Natural killer cell (primary cell): ENCODE measurements at regions not wholly inside any gene's neighbourhood (a gene's known extent, or its start where the extent isn't known, plus 50 kb on each side); places are given as distances from the start of the nearest gene placed in this dataset.

Source experiments
- ATAC-seq, 3 donors: fragments of 150-1000 bp in 2 of 3; fragments of 200-7000 bp in 1 of 3; cut with Tn5 transposase; 1 replicate in 1 of 3; 2 replicates in 2 of 3; pipeline ENCODE4 v1.10.0; 2021; ENCODE audit warnings: mild to moderate bottlenecking in 2 of 3, moderate library complexity in 2 of 3
- DNase-seq, 2 donors: peaks; one replicate each; pipeline versions ENCODE4 v3.0.0 to v3.0.0-alpha.2; 2013 to 2021; ENCODE audit warnings: mixed read lengths in 1 of 2
- H3K27ac ChIP-seq: one replicate; pipeline ENCODE4 v1.5.1; 2013; ENCODE audit warnings: mild to moderate bottlenecking, low read length
- H3K27me3 ChIP-seq: one replicate; pipeline ENCODE4 v1.6.1; 2013; ENCODE audit warnings: low read length; ENCODE audit not compliant: control insufficient read depth, insufficient read depth
- H3K36me3 ChIP-seq: one replicate; pipeline ENCODE4 v1.6.1; 2013; ENCODE audit warnings: low read length; ENCODE audit not compliant: control insufficient read depth, insufficient read depth
- H3K4me1 ChIP-seq: one replicate; pipeline ENCODE4 v1.6.1; 2013; ENCODE audit warnings: low read length; ENCODE audit not compliant: control insufficient read depth, insufficient read depth
- H3K4me3 ChIP-seq: one replicate; pipeline ENCODE4 v1.5.1; 2013; ENCODE audit warnings: low read length
- H3K9me3 ChIP-seq: one replicate; pipeline ENCODE4 v1.6.1; 2013; ENCODE audit warnings: low read length; ENCODE audit not compliant: control insufficient read depth, insufficient read depth
- H3K27ac Mint-ChIP-seq, 2 donors: one replicate each; pipeline ENCODE4 v1.8.0; 2022; ENCODE audit warnings: mild to moderate bottlenecking in 2 of 2, mixed read lengths in 2 of 2, moderate library complexity in 1 of 2
- H3K27me3 Mint-ChIP-seq, 2 donors: one replicate each; pipeline ENCODE4 v1.8.0; 2022; ENCODE audit warnings: low read depth in 2 of 2, mixed read lengths in 2 of 2
- H3K36me3 Mint-ChIP-seq: one replicate; pipeline ENCODE4 v1.8.0; 2022; ENCODE audit warnings: mixed read lengths
- H3K4me1 Mint-ChIP-seq, 2 donors: one replicate each; pipeline ENCODE4 v1.8.0; 2022; ENCODE audit warnings: mixed read lengths in 2 of 2
- H3K4me3 Mint-ChIP-seq: one replicate; pipeline ENCODE4 v1.8.0; 2022; ENCODE audit warnings: mild to moderate bottlenecking, moderate library complexity, mixed read lengths
- H3K9me3 Mint-ChIP-seq, 2 donors: one replicate each; pipeline ENCODE4 v1.8.0; 2022; ENCODE audit warnings: mixed read lengths in 2 of 2
- CTCF ChIP-seq: fragments of 200-600 bp; IDR thresholded peaks from one replicate; pipeline ENCODE4 v1.8.0; 2022; ENCODE audit warnings: antibody characterized with exemption
- WGBS: methylation state at CpG from one replicate; pipeline ENCODE4 v1.1.7; 2013; ENCODE audit warnings: missing lambda C conversion rate; ENCODE audit not compliant: insufficient coverage; 5-methylcytosine and 5-hydroxymethylcytosine counted together
- intact Hi-C: fragments of 100-400 bp; cut with micrococcal nuclease; formaldehyde crosslinking; loops from one replicate; pipeline ENCODE4 v1.14.2; 2022

DNA sequence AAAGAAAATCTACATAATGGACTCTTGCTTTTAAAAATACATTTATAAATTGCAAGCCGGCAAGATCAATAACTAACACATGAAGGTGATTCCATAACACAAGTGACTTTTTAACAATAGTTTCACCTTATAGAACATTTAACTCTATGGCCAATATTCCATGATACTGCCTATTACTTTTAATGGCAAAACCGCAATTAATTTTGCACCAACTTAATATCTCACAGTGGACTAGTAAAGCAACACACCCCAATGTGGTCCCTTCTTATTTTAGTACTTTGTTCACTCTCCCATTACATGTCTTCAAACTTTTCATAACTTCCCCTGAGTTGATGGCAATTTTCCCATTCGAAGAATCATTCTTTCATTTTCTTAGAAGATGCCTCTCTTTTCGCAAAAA is 351.6 kb upstream of the F9 start:
- DNase-seq = no peak
- intact Hi-C loops = no loop called here
- Histone ChIP-seq H3K4me3 (no peak overlapping the region), H3K9me3 (no peaks in the 10 kb centered on the region), H3K27ac (no peak overlapping the region), H3K36me3 (no peaks in the 10 kb centered on the region), H3K4me1 (no peaks in the 10 kb centered on the region), H3K27me3 (no peaks in the 10 kb centered on the region)
- no peaks in the 10 kb centered on the region for H3K4me1 Mint-ChIP-seq
- no peak for ATAC-seq
- H3K4me3 Mint-ChIP-seq = no peak overlapping the region
- peaks cover 2 to 17% of the 10 kb centered on the region in 2 donors for H3K27me3 Mint-ChIP-seq
- peaks cover 0 to 2% of the 10 kb centered on the region in 2 donors for H3K9me3 Mint-ChIP-seq
- 76% methylated on average over 3 of the region's 4 CpGs for WGBS
- H3K36me3 Mint-ChIP-seq = no peaks in the 10 kb centered on the region
- TF ChIP-seq CTCF = no peak
- no peak overlapping the region for H3K27ac Mint-ChIP-seq

DNA sequence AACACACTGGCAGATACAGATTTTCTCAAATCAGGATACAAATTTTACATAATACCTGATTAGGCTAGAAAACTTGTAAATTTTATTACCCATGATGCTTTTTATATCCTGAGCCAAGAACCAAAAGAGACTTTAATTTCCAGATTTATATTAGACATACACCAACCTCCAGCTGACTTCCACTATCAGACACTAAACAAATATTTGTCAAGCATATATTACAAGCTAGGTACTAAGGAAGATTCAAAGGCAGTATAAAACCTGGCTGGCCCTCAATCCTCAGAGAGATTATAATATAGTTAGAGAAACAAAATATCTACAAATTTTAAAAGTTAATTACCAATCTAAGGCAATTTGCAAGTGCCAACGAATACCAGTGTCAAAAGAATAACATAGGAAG is 357.8 kb upstream of the F9 start:
- H3K4me1 ChIP-seq = no peaks in the 10 kb centered on the region
- H3K27me3 ChIP-seq = no peaks in the 10 kb centered on the region
- ATAC-seq (no peak), DNase-seq (no peak)
- H3K27ac ChIP-seq = no peak overlapping the region
- 60% methylated on average over 1 of the region's 1 CpG for WGBS
- H3K4me3 Mint-ChIP-seq = no peak overlapping the region
- no peak overlapping the region for H3K27ac Mint-ChIP-seq
- H3K9me3 Mint-ChIP-seq = peaks cover 0 to 2% of the 10 kb centered on the region in 2 donors
- H3K27me3 Mint-ChIP-seq = peaks cover 0 to 15% of the 10 kb centered on the region in 2 donors
- no peak for TF ChIP-seq CTCF
- intact Hi-C loops = no loop called here
- no peaks in the 10 kb centered on the region for H3K36me3 Mint-ChIP-seq
- H3K4me3 ChIP-seq = no peak overlapping the region
- no peaks in the 10 kb centered on the region for H3K4me1 Mint-ChIP-seq
- H3K36me3 ChIP-seq = no peaks in the 10 kb centered on the region
- H3K9me3 ChIP-seq = no peaks in the 10 kb centered on the region

GRCh38 chrX:139170526-139171173 is 359.9 kb upstream of the F9 start:
- Mint-ChIP-seq H3K27me3 (peaks cover 0 to 15% of the 10 kb centered on the region in 2 donors), H3K27ac (no peak overlapping the region), H3K4me1 (no peaks in the 10 kb centered on the region), H3K36me3 (no peaks in the 10 kb centered on the region), H3K4me3 (no peak overlapping the region), H3K9me3 (no peaks in the 10 kb centered on the region)
- intact Hi-C loops = no loop called here
- 70% methylated on average over 5 of the region's 5 CpGs for WGBS
- no peaks in the 10 kb centered on the region for H3K36me3 ChIP-seq
- no peak overlapping the region for H3K27ac ChIP-seq
- H3K4me3 ChIP-seq = no peak overlapping the region
- DNase-seq = no peak
- H3K27me3 ChIP-seq = no peaks in the 10 kb centered on the region
- no peaks in the 10 kb centered on the region for H3K9me3 ChIP-seq
- TF ChIP-seq CTCF = no peak
- no peak for ATAC-seq
- no peaks in the 10 kb centered on the region for H3K4me1 ChIP-seq

- intact Hi-C loops = no loop called here
- Mint-ChIP-seq H3K27me3 (peaks cover 0 to 15% of the 10 kb centered on the region in 2 donors), H3K9me3 (no peaks in the 10 kb centered on the region), H3K27ac (no peak overlapping the region), H3K4me1 (no peaks in the 10 kb centered on the region), H3K36me3 (no peaks in the 10 kb centered on the region), H3K4me3 (no peak overlapping the region)
- Histone ChIP-seq H3K9me3 (no peaks in the 10 kb centered on the region), H3K4me3 (no peak overlapping the region), H3K4me1 (no peaks in the 10 kb centered on the region), H3K27ac (no peak overlapping the region), H3K27me3 (no peaks in the 10 kb centered on the region), H3K36me3 (no peaks in the 10 kb centered on the region)
- no CpG with 5 or more reads among the region's 1 CpG for WGBS
- ATAC-seq (no peak), DNase-seq (no peak)
- no peak for TF ChIP-seq CTCF
Observed at GRCh38 chrX:139167282-139167681, 363.3 kb upstream of the F9 start.
